ENCODE measurements at regions not wholly inside any gene's neighbourhood (a gene's known extent, or its start where the extent isn't known, plus 50 kb on each side); places are given as distances from the start of the nearest gene placed in this dataset.

DNA sequence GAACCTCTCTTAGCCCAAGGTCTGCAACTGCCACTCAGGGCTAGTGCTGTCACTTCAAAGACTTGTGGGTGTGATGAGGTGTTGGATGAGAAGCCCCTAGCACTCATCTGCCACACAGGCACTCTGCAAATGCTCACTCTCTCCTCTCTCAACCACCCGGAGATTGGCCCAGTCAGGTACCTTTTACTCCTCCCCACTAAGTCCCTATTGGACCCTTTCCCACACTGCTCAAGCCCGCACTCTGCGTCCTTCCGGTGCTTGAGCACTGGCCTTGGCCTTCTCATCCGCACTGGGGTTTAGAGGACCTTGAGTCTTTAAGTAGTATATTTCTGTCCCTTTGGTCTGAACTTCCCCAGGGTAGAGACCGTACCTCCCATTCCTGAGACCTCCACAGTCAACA lies 308.0 kb downstream of the NXPE2 start:
- no peak for DNase-seq (ENCODE audit: extremely low spot score, insufficient read length, low read depth)
- no peak for FAIRE-seq

DNA sequence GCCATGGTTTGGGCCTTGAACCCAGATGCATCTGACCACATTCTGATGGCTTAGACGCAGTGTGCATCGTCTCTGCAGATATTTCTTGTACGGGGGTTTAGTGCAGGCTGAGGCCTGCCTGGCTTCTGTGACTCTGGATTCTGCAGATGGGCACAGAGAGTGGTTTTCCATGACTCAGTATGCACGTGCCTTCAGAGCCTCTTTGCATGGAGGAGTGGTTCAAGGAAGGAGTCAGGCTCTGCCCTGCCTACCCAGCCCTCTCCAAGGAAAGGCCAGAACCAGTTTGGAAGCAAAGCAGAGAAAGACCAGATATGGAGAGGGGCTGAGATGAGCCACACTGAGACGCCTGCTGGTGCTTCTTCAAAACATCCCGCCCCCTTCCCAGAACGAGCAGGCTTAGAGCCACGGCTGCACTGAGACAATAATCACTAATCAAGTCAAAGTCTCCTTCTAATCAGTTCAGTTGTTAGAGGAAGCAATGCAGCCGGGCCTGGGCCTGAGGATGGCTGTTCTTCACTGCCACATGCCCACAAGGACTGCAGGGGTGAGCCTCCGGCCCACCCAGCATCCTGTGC lies 308.9 kb downstream of the NXPE2 start:
- DNase-seq (ENCODE audit: extremely low spot score, insufficient read length, low read depth) (no peak), FAIRE-seq (no peak)

DNA sequence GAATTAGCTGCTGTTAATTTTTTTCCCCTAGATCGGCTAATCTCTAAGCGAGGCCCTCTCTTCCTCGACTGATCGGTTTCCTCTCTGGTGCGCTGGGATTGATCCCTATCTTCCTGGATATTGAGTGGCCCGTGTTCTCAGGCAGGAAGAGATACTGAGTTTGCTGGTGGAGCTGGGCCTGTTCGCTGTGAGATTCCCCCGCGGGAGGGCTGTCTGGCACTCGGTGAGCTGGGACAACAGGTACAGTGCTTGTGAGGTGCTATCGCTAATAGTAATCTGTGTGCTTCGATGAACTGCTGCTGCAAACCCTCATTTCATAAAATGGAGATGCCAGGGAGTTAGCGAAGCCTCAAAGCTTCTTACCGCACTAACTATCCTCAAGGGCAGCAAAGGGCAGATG lies 310.3 kb downstream of the NXPE2 start:
- DNase-seq (ENCODE audit: extremely low spot score, insufficient read length, low read depth) (no peak), FAIRE-seq (no peak)

DNA sequence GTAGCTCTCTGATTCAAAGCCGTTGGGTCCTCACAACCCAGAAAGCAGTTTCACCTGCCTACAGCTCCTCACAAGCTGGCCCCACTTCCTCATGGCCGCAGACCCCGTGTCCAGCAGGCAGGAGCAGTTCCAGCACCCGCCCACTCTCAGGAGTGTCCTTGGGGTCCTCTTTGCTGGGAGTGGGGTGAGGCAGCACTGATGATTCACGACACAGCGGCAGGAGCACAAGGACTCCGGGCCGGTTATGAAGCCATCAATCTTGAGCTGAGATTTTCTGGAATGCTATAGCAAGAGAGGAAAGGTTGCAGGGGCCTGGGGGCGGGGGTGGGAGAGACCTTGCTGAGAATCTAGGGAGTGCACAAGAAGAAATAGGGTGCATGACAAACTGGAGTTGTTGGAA lies 311.2 kb downstream of the NXPE2 start:
- DNase-seq (ENCODE audit: extremely low spot score, insufficient read length, low read depth): no peak
- no peak for FAIRE-seq

DNA sequence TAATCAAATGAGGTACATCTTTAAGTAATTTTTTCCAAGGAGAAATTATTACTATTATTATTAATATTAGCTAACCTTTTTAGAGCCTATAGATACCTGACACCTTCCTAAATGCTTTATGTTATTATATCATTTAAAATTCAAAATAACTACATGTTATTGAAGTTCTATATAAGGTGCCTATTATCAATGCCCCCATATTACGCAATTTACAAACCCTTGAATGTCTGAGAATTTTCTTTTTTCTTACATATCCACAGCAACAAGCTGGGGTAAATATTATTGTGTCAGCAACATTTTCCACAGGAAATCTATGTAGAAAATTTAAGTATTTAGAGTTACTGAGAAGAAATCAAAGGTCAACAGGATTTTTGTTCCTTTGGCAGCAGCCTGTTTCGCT lies 327.3 kb downstream of the NXPE2 start:
- DNase-seq (ENCODE audit: extremely low spot score, insufficient read length, low read depth) (no peak), FAIRE-seq (no peak)

DNA sequence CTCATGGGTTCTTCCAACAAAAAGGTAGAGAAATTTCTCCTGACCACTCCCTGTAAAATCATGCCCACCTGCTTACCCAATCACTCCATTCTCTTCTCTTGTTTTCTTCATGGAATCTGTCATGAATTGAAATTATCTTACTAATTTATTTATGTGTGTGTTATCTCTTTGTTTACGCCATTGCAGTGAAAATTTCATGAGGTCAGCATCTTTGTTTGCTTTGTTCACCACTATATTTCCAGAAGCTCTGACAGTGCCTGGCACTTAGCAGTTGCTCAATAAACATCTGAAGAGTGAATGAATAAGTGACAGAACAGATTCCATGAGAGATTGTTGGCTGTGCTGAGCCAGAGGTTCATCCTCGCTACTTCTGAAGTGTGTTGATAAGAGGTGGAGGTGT lies 329.5 kb downstream of the NXPE2 start:
- DNase-seq (ENCODE audit: extremely low spot score, insufficient read length, low read depth): no peak
- no peak for FAIRE-seq

DNA sequence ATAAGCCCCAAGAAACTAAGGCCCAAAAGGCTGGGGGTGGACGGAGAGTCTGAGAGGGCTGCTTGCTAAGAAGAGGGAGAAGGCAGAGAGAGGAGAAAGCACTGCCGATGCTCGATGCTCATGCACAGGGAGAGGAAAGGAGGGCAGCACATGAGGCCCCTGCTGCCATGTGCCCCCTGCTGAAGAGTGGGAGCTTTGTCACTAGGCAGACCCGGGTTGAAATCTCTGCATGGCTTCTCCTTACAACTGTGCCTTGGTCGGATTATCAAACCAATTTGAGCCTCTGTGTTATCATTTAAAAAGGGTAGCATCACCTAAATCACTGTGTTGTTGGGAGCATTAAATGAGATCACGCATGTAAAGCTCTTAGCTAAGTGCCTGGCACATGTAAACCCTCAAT lies 330.5 kb downstream of the NXPE2 start:
- DNase-seq (ENCODE audit: extremely low spot score, insufficient read length, low read depth): no peak
- no peak for FAIRE-seq

DNA sequence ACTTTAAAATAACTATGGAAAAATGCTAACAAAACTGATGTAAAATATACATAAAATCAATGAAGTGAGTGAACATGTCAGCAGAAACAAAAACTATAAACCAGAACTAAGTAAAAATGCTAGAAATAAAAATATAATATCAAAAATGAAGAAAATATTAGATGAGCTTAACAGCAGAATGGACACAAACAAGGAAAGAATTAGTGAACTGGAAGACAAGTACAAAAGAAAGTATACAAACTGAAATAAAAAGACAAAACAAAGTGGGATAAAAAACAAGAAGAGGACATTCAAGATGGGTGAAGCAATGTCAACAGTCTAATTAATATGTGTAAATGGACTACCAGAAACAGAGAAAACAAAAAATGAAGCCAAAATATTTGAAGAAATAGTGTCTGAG lies 339.2 kb downstream of the NXPE2 start:
- FAIRE-seq: no peak

DNA sequence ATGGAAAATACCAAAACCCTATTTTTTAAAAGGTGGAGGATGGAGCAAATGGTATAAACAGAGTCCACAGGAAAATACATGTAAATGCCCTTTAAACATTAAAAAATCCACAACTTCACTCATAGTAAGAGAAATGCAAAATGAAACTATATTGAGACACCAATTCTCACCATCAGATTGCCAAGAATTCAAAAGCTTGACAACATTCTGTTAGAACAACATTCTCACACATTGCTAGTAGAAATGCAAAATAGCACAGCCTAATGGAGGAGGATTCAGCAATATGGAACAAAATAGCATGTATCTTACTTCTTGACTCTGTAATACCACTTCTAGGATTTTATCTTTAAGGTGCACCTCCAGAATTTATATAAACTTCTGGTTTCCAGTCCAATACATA lies 351.8 kb downstream of the NXPE2 start:
- DNase-seq (ENCODE audit: extremely low spot score, insufficient read length, low read depth): no peak
- no peak for FAIRE-seq

More for the DNA sequence above, 339.2 kb downstream of the NXPE2 start:
- DNase-seq (ENCODE audit: extremely low spot score, insufficient read length, low read depth): no peak

DNA sequence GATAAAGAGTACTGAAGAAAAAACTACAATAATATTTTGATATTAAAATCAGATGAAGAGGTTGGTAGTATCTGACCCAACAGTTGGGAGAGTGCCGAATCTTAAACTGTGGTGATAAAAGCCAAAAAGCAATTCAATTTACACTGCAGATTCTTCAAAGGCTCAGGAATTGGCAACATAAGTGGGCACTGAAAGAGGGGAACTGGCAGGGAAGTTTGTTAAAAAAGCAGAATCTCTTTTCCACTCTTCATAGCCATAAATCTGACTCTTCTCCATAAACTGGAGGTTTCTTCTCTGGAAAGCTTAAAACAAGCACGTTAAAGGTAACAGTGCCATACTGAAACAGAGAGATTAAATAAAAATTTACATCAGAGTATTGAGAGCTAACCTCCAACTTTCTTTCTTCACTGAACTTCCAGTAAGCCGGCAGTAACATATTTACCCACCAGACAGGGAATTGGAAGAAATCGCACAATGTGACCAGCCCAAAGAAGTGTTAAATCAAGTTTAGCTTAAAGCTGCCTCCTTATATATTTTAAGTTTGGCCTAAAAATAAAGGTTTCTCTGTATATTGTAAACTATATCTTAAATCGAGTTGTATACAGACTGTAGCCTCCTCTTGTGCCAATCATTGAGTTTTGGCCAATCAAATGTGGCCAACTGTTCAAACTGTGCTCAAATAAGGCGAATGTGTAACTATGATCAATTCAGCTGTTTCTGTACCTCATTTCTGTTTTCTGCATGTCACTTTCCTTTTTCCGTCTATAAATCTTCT lies 358.3 kb downstream of the NXPE2 start:
- DNase-seq (ENCODE audit: extremely low spot score, insufficient read length, low read depth) (no peak), FAIRE-seq (no peak)

DNA sequence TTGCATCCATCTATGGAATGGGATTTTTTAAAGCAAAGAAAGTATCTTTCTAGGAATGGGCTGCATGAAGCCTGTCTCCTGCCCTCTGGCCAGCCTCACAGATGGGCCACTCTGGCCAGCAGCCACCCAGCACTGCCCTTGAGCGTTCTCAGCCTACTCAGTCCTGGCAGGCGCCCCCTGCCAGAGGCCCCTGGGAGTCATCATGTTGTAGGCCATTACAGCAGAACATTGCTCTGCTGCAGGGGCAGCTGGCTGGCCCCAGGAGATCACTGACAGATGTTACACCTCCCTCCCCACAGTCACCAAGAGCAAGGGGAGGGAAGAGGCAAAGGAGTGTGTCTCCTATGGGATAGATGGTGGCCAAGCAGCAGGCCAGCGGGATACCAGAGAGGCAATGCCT lies 363.7 kb downstream of the NXPE2 start:
- DNase-seq (ENCODE audit: extremely low spot score, insufficient read length, low read depth) (no peak), FAIRE-seq (no peak)

DNA sequence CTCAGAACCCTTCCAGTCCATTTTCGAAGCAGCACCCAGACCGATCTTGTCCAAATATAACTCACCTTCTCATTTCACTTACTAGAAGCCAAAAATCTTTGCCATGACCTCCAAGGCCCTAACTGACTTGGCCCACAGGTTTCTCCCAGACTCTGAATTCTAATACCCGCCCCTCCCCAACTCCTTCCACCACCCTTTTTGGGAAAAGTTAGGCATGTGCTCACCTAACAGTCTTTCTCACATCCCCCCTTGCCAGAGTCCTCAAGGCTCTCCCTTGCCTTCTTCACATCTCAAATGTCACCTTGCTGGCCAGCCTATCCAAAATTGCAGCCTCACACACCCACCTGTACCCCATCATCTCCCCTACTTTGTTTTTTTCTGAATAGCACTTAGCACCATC lies 369.3 kb downstream of the NXPE2 start:
- DNase-seq (ENCODE audit: extremely low spot score, insufficient read length, low read depth) (no peak), FAIRE-seq (no peak)

DNA sequence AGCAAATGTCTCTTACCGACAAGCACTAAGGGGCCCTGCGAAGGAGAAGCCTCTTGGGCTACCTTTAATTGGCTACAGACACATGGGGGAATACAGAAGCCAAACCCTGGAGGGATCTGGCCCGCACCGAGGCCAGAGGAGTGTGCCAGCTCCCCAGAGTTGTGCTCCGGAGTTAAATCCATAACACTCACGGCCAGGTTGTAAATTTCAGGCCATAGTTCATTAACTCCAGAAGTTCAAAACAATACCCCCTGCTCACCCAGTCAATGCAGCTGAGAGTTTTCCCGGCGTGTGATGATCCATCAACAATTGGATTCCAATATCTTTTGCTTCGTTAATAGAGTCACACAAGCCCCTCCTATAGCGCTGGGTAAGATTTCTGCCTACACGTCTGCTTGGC lies 371.5 kb downstream of the NXPE2 start:
- no peak for DNase-seq (ENCODE audit: extremely low spot score, insufficient read length, low read depth)
- FAIRE-seq: no peak

DNA sequence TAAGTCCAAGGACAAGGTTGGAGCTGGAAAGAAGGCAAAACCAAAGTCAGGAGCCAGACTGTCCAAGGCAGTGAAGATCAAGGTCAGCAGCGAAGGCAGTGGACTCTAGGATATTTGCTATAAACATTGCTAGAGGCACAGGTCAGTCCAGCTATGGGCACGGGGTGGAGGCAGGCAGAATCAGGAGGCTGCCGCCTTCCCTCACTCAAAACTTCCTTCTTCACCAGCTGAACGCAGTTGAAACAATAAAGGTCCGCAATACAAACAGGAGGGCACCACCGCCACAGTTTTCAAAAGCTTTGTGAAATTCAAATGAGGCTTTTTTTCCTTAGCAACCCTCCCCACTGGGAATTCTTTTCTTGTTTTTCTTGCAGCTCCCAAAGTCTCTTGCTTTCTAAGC lies 372.4 kb downstream of the NXPE2 start:
- no peak for FAIRE-seq
- no peak for DNase-seq (ENCODE audit: extremely low spot score, insufficient read length, low read depth)

DNA sequence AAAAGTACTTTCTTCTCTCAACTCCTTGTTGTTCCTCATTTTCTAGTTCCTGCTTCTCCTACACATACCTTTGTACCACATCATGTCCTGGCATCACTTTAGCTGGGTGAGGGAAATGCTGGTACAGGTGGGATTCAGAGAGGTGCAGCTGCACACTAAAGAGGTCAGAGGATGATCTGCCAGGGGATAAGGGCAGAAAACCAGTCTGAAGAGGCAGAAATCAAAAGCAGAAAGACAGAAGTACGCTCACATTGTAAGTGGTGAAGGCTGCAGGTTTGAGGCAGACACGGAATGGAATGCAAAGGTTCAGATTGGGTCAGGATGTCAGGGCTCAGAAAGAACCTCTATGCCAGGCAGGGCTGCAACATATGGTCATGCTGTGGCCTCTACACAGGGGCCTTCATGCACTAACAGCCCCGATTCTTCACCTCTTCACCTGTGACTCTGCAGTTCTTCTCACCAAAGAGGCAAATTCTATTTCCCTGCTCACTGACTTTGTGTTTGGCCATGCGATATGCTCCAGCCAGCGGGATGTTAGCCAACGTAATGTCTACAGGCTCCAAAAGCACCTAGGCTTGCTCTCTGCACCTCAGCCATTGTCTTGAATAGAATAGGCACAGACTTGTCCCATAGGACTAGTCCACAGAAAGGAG lies 373.7 kb downstream of the NXPE2 start:
- FAIRE-seq: no peak
- DNase-seq (ENCODE audit: extremely low spot score, insufficient read length, low read depth): no peak

DNA sequence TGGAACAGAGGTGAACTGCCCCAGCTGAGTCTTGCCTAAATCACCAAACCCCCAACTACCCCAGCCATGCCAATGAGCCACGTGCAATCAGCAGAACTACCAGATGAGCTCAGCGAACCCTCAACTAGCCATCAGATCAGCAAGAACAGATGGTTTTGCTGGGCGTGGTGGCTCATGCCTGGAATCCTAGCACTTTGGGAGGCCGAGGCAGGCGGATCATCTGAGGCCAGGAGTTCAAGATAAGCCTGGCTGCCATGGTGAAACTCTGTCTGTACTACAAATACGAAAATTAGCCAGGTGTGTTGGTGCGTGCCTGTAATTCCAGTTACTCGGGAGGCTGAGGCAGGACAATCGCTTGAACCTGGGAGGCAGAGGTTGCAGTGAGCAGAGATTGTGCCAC lies 374.3 kb downstream of the NXPE2 start:
- FAIRE-seq: no peak
- no peak for DNase-seq (ENCODE audit: extremely low spot score, insufficient read length, low read depth)

DNA sequence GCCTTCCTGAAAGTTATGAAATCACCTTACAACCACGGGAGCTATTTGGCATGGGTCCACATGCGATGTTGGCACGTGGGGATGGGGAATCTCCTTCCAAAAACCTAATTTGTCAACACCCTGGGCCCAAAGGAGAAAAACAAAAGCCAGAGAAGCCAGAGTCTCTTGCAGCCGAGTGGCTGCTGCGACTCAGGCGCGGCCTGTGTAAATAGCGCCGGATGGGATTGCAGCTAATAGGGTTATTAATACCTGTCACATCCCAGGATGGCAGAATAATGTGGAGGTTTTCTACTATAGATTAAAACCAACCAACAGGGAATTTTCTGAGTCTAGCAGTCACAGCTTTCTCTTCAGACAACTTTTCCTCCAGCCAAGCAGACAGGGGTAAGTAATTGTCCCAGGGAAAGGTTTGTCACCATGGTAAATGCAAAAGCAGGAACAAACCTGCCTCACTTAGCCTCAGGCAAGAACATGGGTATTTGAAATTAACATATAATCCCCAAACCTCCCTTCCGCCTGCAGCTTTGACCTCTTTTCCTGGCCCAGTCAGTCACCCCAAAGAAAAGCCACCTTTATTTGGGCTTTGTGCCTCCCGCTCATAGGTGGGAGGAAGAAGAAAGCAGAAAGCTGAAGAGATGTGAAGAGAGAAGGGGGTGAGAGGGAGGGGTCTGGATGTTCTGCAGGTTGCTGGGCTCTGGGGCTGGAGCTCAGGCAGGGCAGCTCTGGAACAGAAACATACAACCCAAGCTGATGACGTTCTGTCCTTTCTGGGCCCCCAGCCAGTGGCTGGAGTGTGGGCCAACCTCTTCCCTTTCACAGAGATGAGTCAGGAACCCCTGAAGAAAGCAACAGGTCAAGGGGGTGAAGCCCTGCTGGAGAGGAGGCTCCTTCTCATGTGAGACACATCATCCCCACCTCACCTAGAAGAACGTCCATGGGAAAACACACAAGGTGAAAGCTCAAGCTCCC lies 376.5 kb downstream of the NXPE2 start:
- no peak for FAIRE-seq
- no peak for DNase-seq (ENCODE audit: extremely low spot score, insufficient read length, low read depth)

DNA sequence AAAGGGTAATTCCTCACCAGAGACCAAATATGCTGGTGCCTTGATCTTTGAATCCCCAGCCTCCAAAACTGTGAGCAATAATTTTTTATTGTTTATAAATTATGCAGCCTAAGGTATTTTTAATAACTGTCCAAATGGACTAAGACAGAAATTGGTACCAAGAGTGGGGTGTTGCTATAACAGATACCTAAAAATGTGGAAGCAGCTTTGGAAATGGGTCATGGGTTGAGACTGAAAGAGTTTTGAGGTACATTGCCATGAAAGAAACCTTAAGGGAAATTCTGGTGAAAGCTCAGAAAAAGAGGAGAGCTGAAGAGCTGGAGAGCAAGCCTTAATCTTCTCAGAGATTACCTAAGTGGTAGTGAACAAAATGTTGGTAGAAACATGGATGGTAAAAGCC lies 378.2 kb downstream of the NXPE2 start:
- FAIRE-seq (no peak), DNase-seq (ENCODE audit: extremely low spot score, insufficient read length, low read depth) (no peak)

DNA sequence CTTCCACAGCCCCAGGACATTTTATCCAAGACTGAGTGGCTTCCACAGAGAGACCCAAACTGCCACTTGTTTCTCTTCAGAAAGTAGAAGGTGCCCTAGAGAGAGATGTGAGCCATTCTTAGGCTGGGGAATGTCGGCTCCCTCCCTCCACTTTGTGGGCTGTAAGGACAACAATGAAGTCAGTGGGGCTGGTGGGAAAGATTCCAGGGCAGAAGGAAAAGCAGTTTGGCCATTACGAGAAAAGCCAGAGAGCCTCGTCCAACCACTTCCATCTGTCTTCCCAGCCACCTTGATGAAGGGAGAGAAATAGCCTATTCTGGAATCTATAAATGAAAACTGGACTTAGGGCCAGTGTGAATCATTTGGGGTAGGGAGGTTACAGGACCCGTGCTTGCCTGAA lies 382.5 kb downstream of the NXPE2 start:
- no peak for FAIRE-seq
- DNase-seq (ENCODE audit: extremely low spot score, insufficient read length, low read depth): no peak

DNA sequence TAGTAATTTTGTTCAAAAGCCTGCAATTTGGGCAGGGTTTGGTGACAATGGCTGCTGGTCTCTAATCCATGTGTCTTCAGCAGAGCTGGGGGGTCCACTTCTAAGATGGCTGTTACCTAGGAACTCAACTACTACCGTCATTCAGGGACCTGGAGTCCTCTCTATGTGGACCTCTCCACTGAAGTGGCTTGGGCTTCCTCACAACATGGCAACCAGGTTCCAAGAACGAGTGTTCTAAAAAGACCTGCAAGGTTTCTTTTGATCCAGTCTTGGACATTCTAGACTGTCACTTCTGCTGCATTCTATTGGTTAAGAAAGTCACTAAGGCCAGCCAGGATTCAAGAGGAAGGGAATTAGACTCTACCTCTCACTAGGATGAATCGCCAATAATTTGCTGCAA lies 387.0 kb downstream of the NXPE2 start:
- FAIRE-seq: no peak
- no peak for DNase-seq (ENCODE audit: extremely low spot score, insufficient read length, low read depth)
